Cerebellar cortex (tissue), 1 donor: ENCODE measurements at regions not wholly inside any gene's neighbourhood (a gene's known extent, or its start where the extent isn't known, plus 50 kb on each side); places are given as distances from the start of the nearest gene placed in this dataset.

ENCODE experiments used
- DNase-seq: peaks from one replicate; pipeline ENCODE4 v3.0.0-alpha.2; 2015; ENCODE audit warnings: low spot score

GRCh38 chr17:68184816-68185436 is 62.9 kb upstream of the AMZ2 start:
- no peak for DNase-seq

DNA sequence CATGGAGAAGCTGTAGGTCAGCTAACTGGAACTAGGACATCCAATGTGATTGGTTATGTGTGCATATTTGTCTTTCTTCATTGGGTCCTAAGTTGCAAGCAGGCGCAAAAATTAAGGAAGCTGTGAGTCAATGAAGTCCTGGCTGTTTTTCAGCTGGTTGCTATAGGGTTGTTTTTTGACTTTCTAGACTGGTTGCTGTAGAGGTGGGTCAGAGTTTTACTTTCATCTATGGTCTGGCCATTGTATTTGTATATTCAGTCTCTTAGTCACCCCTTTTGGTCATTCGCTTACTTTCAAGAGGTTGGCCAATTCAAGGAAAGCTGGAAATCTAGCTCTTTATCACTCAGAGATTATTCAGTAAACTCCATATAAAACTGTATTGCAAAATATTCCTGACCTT is 62.0 kb upstream of the AMZ2 start:
- DNase-seq: no peak

DNA sequence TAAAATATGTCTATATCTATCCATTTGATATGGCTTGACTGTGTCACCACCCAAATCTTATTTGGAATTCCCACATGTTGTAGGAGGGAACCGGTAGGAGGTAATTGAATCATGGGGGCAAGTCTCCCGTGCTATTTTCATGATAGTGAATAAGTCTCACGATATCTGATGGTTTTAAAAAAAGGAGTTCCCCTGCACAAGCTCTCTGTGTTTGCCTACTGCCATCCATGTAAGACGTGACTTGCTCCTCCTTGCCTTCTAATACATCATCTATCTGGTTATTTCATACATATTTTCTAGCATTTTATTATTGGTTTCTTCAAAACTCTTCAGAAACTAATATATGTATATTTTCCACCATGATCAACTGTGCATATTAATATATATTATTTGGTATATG is 57.3 kb upstream of the AMZ2 start:
- no peak for DNase-seq

GRCh38 chr17:68195667-68196393 is 52.0 kb upstream of the AMZ2 start:
- no peak for DNase-seq

GRCh38 chr17:68196394-68197090 is 51.3 kb upstream of the AMZ2 start:
- no peak for DNase-seq

GRCh38 chr17:68197091-68197996 is 50.5 kb upstream of the AMZ2 start:
- no peak for DNase-seq

- no peak for DNase-seq
Observed at GRCh38 chr17:68197997-68198930, 49.6 kb upstream of the AMZ2 start.
